ENCODE measurements at regions not wholly inside any gene's neighbourhood (a gene's known extent, or its start where the extent isn't known, plus 50 kb on each side); places are given as distances from the start of the nearest gene placed in this dataset.
"Not testable (repeated sequence)": the region's sequence is repeated elsewhere in the genome, so short reads cannot be mapped to it uniquely, and the experiment has no call there.

GRCh38 chr2:7655629-7656028 is 738.4 kb downstream of the RNF144A start:
- no peak for DNase-seq

GRCh38 chr2:7657526-7657925 is 740.3 kb downstream of the RNF144A start:
- not testable (repeated sequence) for DNase-seq

- DNase-seq = no peak
Measured at GRCh38 chr2:7658486-7658885, 741.3 kb downstream of the RNF144A start.

GRCh38 chr2:7660816-7661215 is 743.6 kb downstream of the RNF144A start:
- DNase-seq = no peak

- DNase-seq = no peak
Measured at GRCh38 chr2:7661502-7661901, 744.3 kb downstream of the RNF144A start.

GRCh38 chr2:7665880-7666279 is 748.7 kb downstream of the RNF144A start:
- no peak for DNase-seq

- DNase-seq = peak; percentile 97 to 99
Measured at GRCh38 chr2:7666596-7667259, 749.5 kb downstream of the RNF144A start.

GRCh38 chr2:7667260-7667757 is 750.1 kb downstream of the RNF144A start:
- no peak for DNase-seq

- DNase-seq = peak; percentile 18 to 70
Measured at GRCh38 chr2:7670905-7671641, 753.9 kb downstream of the RNF144A start.

- DNase-seq = peak; percentile 7 to 42
Measured at GRCh38 chr2:7672027-7672684, 754.9 kb downstream of the RNF144A start.

- DNase-seq = no peak
Measured at GRCh38 chr2:7672685-7673071, 755.5 kb downstream of the RNF144A start.

- DNase-seq = no peak
Measured at GRCh38 chr2:7673101-7673500, 755.9 kb downstream of the RNF144A start.

- no peak for DNase-seq
Measured at GRCh38 chr2:7673853-7674252, 756.6 kb downstream of the RNF144A start.

- DNase-seq = peak; percentile 67 to 93
Measured at GRCh38 chr2:7674606-7675005, 757.4 kb downstream of the RNF144A start.

GRCh38 chr2:7676714-7677113 is 759.5 kb downstream of the RNF144A start:
- no peak for DNase-seq

GRCh38 chr2:7681881-7682461 is 764.8 kb downstream of the RNF144A start:
- no peak for DNase-seq

GRCh38 chr2:7683196-7683595 is 766.0 kb downstream of the RNF144A start:
- DNase-seq = no peak

- DNase-seq = peak; percentile 54 to 84
Measured at GRCh38 chr2:7683708-7684107, 766.5 kb downstream of the RNF144A start.

- no peak for DNase-seq
Measured at GRCh38 chr2:7685342-7686015, 768.3 kb downstream of the RNF144A start.

GRCh38 chr2:7686016-7686385 is 768.8 kb downstream of the RNF144A start:
- no peak for DNase-seq

- no peak for DNase-seq
Measured at GRCh38 chr2:7691961-7692656, 774.9 kb downstream of the RNF144A start.

GRCh38 chr2:7692657-7693161 is 775.5 kb downstream of the RNF144A start:
- peak; percentile 43 to 73 for DNase-seq
